Cardiac fibroblast (primary cell): ENCODE measurements at regions not wholly inside any gene's neighbourhood (a gene's known extent, or its start where the extent isn't known, plus 50 kb on each side); places are given as distances from the start of the nearest gene placed in this dataset.

Source experiments
- DNase-seq, 2 donors: peaks; one replicate each; pipeline versions ENCODE4 v3.0.0 to v3.0.0-alpha.2; 2010; ENCODE audit warnings: low read depth in 2 of 2
- H3K4me3 ChIP-seq, 2 donors: replicated peaks in 1 of 2; 1 replicate in 1 of 2; 2 replicates in 1 of 2; pipeline ENCODE4 v1.5.1; 2011; ENCODE audit warnings: low read depth in 2 of 2, low read length in 2 of 2, mild to moderate bottlenecking in 2 of 2, moderate library complexity in 1 of 2
- TF ChIP-seq, protein P1 (sequence below): IDR thresholded peaks from one replicate; pipeline ENCODE4 v1.5.1; 2011; ENCODE audit warnings: low read depth, mild to moderate bottlenecking, low read length, inconsistent platforms

DNA sequence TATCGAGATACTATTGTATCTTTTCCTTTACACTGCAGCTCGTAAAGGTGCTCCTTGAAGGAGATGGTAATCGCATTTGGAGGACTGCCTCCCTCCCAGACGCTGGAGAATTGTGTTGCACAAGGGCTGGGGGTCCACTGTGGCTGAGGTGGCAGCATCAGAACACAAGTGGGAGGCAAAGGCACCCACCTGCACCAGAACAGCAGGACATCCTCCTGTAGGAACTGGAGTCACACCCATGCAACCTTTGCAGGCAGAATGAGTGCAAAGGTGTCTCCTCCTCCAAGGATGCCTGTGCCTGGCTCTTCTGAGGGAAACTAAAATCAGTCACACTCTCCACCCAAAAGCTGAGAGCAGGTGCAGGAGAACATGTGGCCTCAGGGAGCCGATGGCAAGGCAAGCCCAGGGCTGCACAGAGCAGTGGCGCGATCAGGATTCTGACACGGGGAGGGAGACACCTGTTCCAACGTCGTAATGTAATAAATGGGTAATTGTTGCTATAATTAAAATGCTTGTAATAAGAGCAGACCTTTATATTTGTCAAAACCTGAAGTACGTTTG lies 1501.4 kb downstream of the TBC1D22A start:
- no peak for DNase-seq
- H3K4me3 ChIP-seq = no peak overlapping the region
- TF ChIP-seq, protein P1, sequence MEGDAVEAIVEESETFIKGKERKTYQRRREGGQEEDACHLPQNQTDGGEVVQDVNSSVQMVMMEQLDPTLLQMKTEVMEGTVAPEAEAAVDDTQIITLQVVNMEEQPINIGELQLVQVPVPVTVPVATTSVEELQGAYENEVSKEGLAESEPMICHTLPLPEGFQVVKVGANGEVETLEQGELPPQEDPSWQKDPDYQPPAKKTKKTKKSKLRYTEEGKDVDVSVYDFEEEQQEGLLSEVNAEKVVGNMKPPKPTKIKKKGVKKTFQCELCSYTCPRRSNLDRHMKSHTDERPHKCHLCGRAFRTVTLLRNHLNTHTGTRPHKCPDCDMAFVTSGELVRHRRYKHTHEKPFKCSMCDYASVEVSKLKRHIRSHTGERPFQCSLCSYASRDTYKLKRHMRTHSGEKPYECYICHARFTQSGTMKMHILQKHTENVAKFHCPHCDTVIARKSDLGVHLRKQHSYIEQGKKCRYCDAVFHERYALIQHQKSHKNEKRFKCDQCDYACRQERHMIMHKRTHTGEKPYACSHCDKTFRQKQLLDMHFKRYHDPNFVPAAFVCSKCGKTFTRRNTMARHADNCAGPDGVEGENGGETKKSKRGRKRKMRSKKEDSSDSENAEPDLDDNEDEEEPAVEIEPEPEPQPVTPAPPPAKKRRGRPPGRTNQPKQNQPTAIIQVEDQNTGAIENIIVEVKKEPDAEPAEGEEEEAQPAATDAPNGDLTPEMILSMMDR = no peak

DNA sequence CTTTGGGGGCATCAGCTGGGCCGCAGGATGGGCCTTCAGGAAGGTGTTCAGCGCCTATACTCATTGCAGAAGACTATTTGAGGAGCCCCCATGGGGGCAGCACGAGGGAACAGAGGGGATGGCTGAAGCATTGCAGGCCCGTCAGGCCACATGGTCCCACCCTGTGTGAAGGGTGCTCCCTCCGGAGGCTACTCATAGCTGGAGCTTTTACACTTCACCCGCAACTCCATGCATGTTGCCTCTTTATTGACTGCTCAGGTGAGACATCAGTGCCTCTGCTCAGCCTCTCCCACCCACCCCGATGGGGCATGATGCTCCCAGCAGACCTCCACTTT lies 1500.9 kb downstream of the TBC1D22A start:
- no peak overlapping the region for H3K4me3 ChIP-seq
- TF ChIP-seq, protein P1 = no peak
- no peak for DNase-seq

- DNase-seq = no peak
- TF ChIP-seq, protein P1 = no peak
- H3K4me3 ChIP-seq = no peak overlapping the region
Measured at GRCh38 chr22:48262596-48263430, 1500.4 kb downstream of the TBC1D22A start.

GRCh38 chr22:48261706-48262105 lies 1499.3 kb downstream of the TBC1D22A start:
- DNase-seq = no peak
- H3K4me3 ChIP-seq = no peak overlapping the region
- TF ChIP-seq, protein P1 = no peak

- DNase-seq = no peak
- TF ChIP-seq, protein P1 = no peak
- H3K4me3 ChIP-seq = no peak overlapping the region
Measured at GRCh38 chr22:48261048-48261621, 1498.7 kb downstream of the TBC1D22A start.

DNA sequence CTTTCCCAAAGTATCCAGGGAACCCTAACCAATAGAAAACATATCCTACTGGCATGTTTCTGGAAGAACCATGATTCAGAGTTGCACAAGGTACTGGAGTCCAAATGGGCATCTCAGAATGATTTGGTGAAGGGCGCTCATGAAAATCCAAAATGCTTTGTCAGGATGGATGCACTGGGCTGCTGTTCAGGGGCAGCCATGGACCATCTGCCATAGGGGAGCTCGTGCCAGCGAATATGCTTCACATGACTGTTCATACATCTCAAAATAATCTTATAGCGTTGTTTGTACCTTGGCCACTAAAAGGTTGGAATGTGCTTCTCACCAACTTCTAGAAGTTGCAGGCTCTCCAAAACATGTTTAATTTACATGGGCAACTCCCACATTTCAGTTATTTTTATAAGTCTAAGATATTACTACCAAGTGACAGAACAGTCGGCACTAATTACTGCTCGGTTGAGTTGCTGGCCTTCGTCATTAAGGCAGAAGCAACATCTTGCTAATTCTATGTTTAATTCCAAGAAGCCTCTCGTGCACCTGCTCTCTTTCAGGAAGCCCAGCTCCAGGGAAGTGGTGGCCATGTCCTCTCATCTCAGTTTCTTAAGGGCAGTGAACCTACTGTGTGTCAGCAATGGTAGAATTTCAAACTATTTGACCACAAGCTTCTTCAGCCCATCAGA lies 1497.7 kb downstream of the TBC1D22A start:
- TF ChIP-seq, protein P1 = no peak
- H3K4me3 ChIP-seq = no peak overlapping the region
- no peak for DNase-seq
